GM23338 (cell line): ENCODE measurements at regions not wholly inside any gene's neighbourhood (a gene's known extent, or its start where the extent isn't known, plus 50 kb on each side); places are given as distances from the start of the nearest gene placed in this dataset.

Source experiments
- ATAC-seq: fragments of 200-7000 bp; cut with Tn5 transposase; 3 replicates; pipeline ENCODE4 v1.9.1; 2020
- DNase-seq: peaks from one replicate; pipeline ENCODE4 v3.0.0-alpha.2; 2015; ENCODE audit warnings: low spot score
- H2AFZ ChIP-seq: fragments of 200-600 bp; sonication (generic); 2 replicates; pipeline ENCODE4 v1.8.0; 2016; ENCODE audit warnings: antibody characterized with exemption, mild to moderate bottlenecking, moderate library complexity
- H3F3A ChIP-seq: fragments of 200-600 bp; sonication (generic); replicated peaks from 2 replicates; pipeline ENCODE4 v1.8.0; 2017; ENCODE audit warnings: antibody characterized with exemption, mixed run types, low read depth
- H3K27ac ChIP-seq: fragments of 200-600 bp; sonication (generic); 2 replicates; pipeline ENCODE4 v1.6.1; 2016; ENCODE audit warnings: low read depth
- H3K27me3 ChIP-seq: fragments of 200-600 bp; sonication (generic); 2 replicates; pipeline ENCODE4 v1.8.0; 2016; ENCODE audit warnings: mild to moderate bottlenecking, mixed run types, moderate library complexity; ENCODE audit not compliant: insufficient read depth
- H3K36me3 ChIP-seq: fragments of 200-600 bp; sonication (generic); 2 replicates; pipeline ENCODE4 v1.8.0; 2016; ENCODE audit warnings: mild to moderate bottlenecking; ENCODE audit not compliant: insufficient read depth
- H3K4me1 ChIP-seq: fragments of 200-600 bp; sonication (generic); 2 replicates; pipeline ENCODE4 v1.8.0; 2016; ENCODE audit warnings: mild to moderate bottlenecking, moderate library complexity; ENCODE audit not compliant: insufficient read depth
- H3K4me2 ChIP-seq: fragments of 200-600 bp; sonication (generic); 2 replicates; pipeline ENCODE4 v1.7.1; 2017; ENCODE audit warnings: mixed run types
- H3K4me3 ChIP-seq: fragments of 200-600 bp; sonication (generic); 2 replicates; pipeline ENCODE4 v1.6.1; 2016; ENCODE audit warnings: mixed run types
- H3K79me2 ChIP-seq: fragments of 200-600 bp; sonication (generic); replicated peaks from 2 replicates; pipeline ENCODE4 v1.8.0; 2017; ENCODE audit warnings: mild to moderate bottlenecking; ENCODE audit not compliant: insufficient read depth
- H3K9me2 ChIP-seq: fragments of 200-600 bp; sonication (generic); 2 replicates; pipeline ENCODE4 v1.8.0; 2017; ENCODE audit not compliant: insufficient read depth
- H4K20me1 ChIP-seq: fragments of 200-600 bp; sonication (generic); replicated peaks from 2 replicates; pipeline ENCODE4 v1.8.0; 2017; ENCODE audit warnings: mild to moderate bottlenecking; ENCODE audit not compliant: insufficient read depth
- H3K27ac Mint-ChIP-seq: 2 replicates; pipeline ENCODE4 v1.8.0; 2020; ENCODE audit warnings: inconsistent platforms, mild to moderate bottlenecking, moderate library complexity, mixed read lengths
- H3K27me3 Mint-ChIP-seq: 3 replicates; pipeline ENCODE4 v1.8.0; 2022; ENCODE audit warnings: low read depth, mild to moderate bottlenecking, moderate library complexity, mixed read lengths, inconsistent platforms; ENCODE audit not compliant: insufficient read depth, poor library complexity
- H3K36me3 Mint-ChIP-seq: 3 replicates; pipeline ENCODE4 v1.8.0; 2021; ENCODE audit warnings: low read depth, mild to moderate bottlenecking, inconsistent platforms, moderate library complexity, mixed read lengths
- H3K4me1 Mint-ChIP-seq: 3 replicates; pipeline ENCODE4 v1.8.0; 2020; ENCODE audit warnings: mild to moderate bottlenecking, inconsistent platforms, mixed read lengths
- H3K4me3 Mint-ChIP-seq: 3 replicates; pipeline ENCODE4 v1.8.0; 2021; ENCODE audit warnings: moderate library complexity, mild to moderate bottlenecking, inconsistent platforms, mixed read lengths
- H3K9me3 Mint-ChIP-seq: 3 replicates; pipeline ENCODE4 v1.8.0; 2020; ENCODE audit warnings: moderate library complexity, mild to moderate bottlenecking, inconsistent platforms, mixed read lengths
- CREB1 ChIP-seq: fragments of 250-450 bp; sonication (Bioruptor Pico); IDR thresholded peaks from 2 replicates; pipeline ENCODE4 v1.5.0; 2020; ENCODE audit warnings: low read depth, mild to moderate bottlenecking, moderate library complexity
- EZH2 ChIP-seq: fragments of 200-600 bp; sonication (generic); IDR thresholded peaks from one replicate; pipeline ENCODE4 v1.8.0; 2017; ENCODE audit warnings: antibody characterized with exemption, mild to moderate bottlenecking, low read depth; ENCODE audit not compliant: unreplicated experiment
- EZH2phosphoT487 ChIP-seq: fragments of 200-600 bp; sonication (generic); IDR thresholded peaks from one replicate; pipeline ENCODE4 v1.8.1; 2018; ENCODE audit warnings: antibody characterized with exemption; ENCODE audit not compliant: unreplicated experiment
- JUNB ChIP-seq: IDR thresholded peaks from one replicate; pipeline ENCODE4 v1.6.1; 2016; ENCODE audit warnings: antibody characterized with exemption; ENCODE audit not compliant: unreplicated experiment
- NANOG ChIP-seq: IDR thresholded peaks from 2 replicates; pipeline ENCODE4 v1.6.1; 2016; ENCODE audit warnings: antibody characterized with exemption, borderline replicate concordance
- POLR2AphosphoS5 ChIP-seq: IDR thresholded peaks from 2 replicates; pipeline ENCODE4 v1.6.1; 2016; ENCODE audit warnings: antibody characterized with exemption, low read depth
- STAT1 ChIP-seq: IDR thresholded peaks from one replicate; pipeline ENCODE4 v1.6.1; 2016; ENCODE audit warnings: antibody characterized with exemption; ENCODE audit not compliant: unreplicated experiment
- ZNF114 ChIP-seq: fragments of 250-450 bp; sonication (Bioruptor Pico); IDR thresholded peaks from 2 replicates; pipeline ENCODE4 v1.5.0; 2020; ENCODE audit warnings: mild to moderate bottlenecking, moderate library complexity
- ZNF331 ChIP-seq: fragments of 250-450 bp; sonication (Bioruptor Pico); IDR thresholded peaks from 2 replicates; pipeline ENCODE4 v1.5.0; 2020; ENCODE audit warnings: low read depth, mild to moderate bottlenecking, moderate library complexity
- TF ChIP-seq, protein P1 (sequence below): IDR thresholded peaks from one replicate; pipeline ENCODE4 v1.6.1; 2018; ENCODE audit warnings: antibody characterized with exemption; ENCODE audit not compliant: unreplicated experiment
- TF ChIP-seq, protein P2 (sequence below), 2 experiments: fragments of 200-600 bp in 1 of 2; sonication (generic) in 1 of 2; conservative IDR thresholded peaks; 2 replicates each; pipeline versions ENCODE4 v1.5.1 to v1.6.1; 2016 to 2017; ENCODE audit warnings: antibody characterized with exemption in 2 of 2, low read depth in 2 of 2, mild to moderate bottlenecking in 2 of 2, moderate library complexity in 1 of 2
- TF ChIP-seq, protein P3 (sequence below): IDR thresholded peaks from 2 replicates; pipeline ENCODE4 v1.6.1; 2016; ENCODE audit warnings: antibody characterized with exemption
- TF ChIP-seq, protein P4 (sequence below): fragments of 250-450 bp; sonication (Bioruptor Pico); IDR thresholded peaks from 2 replicates; pipeline ENCODE4 v1.5.0; 2020; ENCODE audit warnings: mild to moderate bottlenecking, moderate library complexity

DNA sequence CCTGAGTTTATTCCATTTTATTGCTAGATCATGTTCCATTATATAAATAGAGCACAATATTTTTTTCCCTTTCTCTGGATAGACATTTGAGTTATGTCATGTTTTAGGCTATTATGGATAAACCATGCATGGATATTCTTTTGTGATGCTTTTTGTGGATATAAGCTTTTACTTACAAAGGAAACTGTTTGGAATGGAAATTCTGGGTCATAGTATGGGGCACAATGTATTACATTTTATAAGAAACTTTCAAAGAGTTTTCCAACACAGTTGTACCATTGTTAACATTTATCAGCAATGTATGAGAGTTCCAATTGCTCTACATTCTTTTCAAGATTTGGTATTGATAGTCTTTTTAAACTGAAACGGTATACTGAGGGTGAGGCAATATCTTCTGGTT, 749.4 kb downstream of the SOCS6 start:
- DNase-seq (no peak), ATAC-seq (no peak)
- Histone ChIP-seq H3F3A (no peaks in the 10 kb centered on the region), H3K27ac (no peak overlapping the region), H3K9me2 (no peaks in the 10 kb centered on the region), H3K4me2 (no peak overlapping the region), H3K79me2 (no peaks in the 10 kb centered on the region), H3K4me3 (no peak overlapping the region), H4K20me1 (no peaks in the 10 kb centered on the region), H3K27me3 (no peaks in the 10 kb centered on the region), H2AFZ (no peak overlapping the region), H3K4me1 (no peaks in the 10 kb centered on the region), H3K36me3 (peaks cover 6% of the 10 kb centered on the region)
- Mint-ChIP-seq H3K27me3 (no peaks in the 10 kb centered on the region), H3K27ac (no peak overlapping the region), H3K4me3 (no peak overlapping the region), H3K9me3 (peaks cover 86% of the 10 kb centered on the region), H3K4me1 (no peaks in the 10 kb centered on the region), H3K36me3 (peaks cover 14% of the 10 kb centered on the region; the same call in 2 of the 3 replicates)
- TF ChIP-seq, protein P1, sequence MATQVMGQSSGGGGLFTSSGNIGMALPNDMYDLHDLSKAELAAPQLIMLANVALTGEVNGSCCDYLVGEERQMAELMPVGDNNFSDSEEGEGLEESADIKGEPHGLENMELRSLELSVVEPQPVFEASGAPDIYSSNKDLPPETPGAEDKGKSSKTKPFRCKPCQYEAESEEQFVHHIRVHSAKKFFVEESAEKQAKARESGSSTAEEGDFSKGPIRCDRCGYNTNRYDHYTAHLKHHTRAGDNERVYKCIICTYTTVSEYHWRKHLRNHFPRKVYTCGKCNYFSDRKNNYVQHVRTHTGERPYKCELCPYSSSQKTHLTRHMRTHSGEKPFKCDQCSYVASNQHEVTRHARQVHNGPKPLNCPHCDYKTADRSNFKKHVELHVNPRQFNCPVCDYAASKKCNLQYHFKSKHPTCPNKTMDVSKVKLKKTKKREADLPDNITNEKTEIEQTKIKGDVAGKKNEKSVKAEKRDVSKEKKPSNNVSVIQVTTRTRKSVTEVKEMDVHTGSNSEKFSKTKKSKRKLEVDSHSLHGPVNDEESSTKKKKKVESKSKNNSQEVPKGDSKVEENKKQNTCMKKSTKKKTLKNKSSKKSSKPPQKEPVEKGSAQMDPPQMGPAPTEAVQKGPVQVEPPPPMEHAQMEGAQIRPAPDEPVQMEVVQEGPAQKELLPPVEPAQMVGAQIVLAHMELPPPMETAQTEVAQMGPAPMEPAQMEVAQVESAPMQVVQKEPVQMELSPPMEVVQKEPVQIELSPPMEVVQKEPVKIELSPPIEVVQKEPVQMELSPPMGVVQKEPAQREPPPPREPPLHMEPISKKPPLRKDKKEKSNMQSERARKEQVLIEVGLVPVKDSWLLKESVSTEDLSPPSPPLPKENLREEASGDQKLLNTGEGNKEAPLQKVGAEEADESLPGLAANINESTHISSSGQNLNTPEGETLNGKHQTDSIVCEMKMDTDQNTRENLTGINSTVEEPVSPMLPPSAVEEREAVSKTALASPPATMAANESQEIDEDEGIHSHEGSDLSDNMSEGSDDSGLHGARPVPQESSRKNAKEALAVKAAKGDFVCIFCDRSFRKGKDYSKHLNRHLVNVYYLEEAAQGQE = no peak
- TF ChIP-seq STAT1 (no peak), NANOG (no peak), ZNF114 (CRISPR knock-in tag) (no peak), EZH2 (no peak), CREB1 (no peak), POLR2AphosphoS5 (no peak), EZH2phosphoT487 (no peak), JUNB (no peak), ZNF331 (CRISPR knock-in tag) (no peak)
- TF ChIP-seq, protein P2, sequence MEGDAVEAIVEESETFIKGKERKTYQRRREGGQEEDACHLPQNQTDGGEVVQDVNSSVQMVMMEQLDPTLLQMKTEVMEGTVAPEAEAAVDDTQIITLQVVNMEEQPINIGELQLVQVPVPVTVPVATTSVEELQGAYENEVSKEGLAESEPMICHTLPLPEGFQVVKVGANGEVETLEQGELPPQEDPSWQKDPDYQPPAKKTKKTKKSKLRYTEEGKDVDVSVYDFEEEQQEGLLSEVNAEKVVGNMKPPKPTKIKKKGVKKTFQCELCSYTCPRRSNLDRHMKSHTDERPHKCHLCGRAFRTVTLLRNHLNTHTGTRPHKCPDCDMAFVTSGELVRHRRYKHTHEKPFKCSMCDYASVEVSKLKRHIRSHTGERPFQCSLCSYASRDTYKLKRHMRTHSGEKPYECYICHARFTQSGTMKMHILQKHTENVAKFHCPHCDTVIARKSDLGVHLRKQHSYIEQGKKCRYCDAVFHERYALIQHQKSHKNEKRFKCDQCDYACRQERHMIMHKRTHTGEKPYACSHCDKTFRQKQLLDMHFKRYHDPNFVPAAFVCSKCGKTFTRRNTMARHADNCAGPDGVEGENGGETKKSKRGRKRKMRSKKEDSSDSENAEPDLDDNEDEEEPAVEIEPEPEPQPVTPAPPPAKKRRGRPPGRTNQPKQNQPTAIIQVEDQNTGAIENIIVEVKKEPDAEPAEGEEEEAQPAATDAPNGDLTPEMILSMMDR (conservative IDR thresholded peaks at IDR 0.05; ENCODE audit: low read depth in 2 of 2) = no peak
- TF ChIP-seq, protein P3, sequence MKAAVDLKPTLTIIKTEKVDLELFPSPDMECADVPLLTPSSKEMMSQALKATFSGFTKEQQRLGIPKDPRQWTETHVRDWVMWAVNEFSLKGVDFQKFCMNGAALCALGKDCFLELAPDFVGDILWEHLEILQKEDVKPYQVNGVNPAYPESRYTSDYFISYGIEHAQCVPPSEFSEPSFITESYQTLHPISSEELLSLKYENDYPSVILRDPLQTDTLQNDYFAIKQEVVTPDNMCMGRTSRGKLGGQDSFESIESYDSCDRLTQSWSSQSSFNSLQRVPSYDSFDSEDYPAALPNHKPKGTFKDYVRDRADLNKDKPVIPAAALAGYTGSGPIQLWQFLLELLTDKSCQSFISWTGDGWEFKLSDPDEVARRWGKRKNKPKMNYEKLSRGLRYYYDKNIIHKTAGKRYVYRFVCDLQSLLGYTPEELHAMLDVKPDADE = no peak
- TF ChIP-seq, protein P4, sequence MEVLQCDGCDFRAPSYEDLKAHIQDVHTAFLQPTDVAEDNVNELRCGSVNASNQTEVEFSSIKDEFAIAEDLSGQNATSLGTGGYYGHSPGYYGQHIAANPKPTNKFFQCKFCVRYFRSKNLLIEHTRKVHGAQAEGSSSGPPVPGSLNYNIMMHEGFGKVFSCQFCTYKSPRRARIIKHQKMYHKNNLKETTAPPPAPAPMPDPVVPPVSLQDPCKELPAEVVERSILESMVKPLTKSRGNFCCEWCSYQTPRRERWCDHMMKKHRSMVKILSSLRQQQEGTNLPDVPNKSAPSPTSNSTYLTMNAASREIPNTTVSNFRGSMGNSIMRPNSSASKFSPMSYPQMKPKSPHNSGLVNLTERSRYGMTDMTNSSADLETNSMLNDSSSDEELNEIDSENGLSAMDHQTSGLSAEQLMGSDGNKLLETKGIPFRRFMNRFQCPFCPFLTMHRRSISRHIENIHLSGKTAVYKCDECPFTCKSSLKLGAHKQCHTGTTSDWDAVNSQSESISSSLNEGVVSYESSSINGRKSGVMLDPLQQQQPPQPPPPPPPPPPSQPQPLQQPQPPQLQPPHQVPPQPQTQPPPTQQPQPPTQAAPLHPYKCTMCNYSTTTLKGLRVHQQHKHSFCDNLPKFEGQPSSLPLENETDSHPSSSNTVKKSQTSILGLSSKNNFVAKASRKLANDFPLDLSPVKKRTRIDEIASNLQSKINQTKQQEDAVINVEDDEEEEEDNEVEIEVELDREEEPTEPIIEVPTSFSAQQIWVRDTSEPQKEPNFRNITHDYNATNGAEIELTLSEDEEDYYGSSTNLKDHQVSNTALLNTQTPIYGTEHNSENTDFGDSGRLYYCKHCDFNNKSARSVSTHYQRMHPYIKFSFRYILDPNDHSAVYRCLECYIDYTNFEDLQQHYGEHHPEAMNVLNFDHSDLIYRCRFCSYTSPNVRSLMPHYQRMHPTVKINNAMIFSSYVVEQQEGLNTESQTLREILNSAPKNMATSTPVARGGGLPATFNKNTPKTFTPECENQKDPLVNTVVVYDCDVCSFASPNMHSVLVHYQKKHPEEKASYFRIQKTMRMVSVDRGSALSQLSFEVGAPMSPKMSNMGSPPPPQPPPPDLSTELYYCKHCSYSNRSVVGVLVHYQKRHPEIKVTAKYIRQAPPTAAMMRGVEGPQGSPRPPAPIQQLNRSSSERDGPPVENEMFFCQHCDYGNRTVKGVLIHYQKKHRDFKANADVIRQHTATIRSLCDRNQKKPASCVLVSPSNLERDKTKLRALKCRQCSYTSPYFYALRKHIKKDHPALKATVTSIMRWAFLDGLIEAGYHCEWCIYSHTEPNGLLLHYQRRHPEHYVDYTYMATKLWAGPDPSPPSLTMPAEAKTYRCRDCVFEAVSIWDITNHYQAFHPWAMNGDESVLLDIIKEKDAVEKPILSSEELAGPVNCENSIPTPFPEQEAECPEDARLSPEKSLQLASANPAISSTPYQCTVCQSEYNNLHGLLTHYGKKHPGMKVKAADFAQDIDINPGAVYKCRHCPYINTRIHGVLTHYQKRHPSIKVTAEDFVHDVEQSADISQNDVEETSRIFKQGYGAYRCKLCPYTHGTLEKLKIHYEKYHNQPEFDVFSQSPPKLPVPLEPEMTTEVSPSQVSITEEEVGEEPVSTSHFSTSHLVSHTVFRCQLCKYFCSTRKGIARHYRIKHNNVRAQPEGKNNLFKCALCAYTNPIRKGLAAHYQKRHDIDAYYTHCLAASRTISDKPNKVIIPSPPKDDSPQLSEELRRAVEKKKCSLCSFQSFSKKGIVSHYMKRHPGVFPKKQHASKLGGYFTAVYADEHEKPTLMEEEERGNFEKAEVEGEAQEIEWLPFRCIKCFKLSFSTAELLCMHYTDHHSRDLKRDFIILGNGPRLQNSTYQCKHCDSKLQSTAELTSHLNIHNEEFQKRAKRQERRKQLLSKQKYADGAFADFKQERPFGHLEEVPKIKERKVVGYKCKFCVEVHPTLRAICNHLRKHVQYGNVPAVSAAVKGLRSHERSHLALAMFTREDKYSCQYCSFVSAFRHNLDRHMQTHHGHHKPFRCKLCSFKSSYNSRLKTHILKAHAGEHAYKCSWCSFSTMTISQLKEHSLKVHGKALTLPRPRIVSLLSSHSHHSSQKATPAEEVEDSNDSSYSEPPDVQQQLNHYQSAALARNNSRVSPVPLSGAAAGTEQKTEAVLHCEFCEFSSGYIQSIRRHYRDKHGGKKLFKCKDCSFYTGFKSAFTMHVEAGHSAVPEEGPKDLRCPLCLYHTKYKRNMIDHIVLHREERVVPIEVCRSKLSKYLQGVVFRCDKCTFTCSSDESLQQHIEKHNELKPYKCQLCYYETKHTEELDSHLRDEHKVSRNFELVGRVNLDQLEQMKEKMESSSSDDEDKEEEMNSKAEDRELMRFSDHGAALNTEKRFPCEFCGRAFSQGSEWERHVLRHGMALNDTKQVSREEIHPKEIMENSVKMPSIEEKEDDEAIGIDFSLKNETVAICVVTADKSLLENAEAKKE (CRISPR knock-in tag) = no peak
